DOHH2 (cell line): ENCODE measurements at regions not wholly inside any gene's neighbourhood (a gene's known extent, or its start where the extent isn't known, plus 50 kb on each side); places are given as distances from the start of the nearest gene placed in this dataset.
A peak's percentile ranks its signal among the peaks of the same experiment; 100 is the strongest.

Source experiments
- H3F3A ChIP-seq: fragments of 200-600 bp; sonication (generic), shearing (Covaris generic); 2 replicates; pipeline ENCODE4 v1.6.0; 2016; ENCODE audit warnings: antibody characterized with exemption, mild to moderate bottlenecking; ENCODE audit not compliant: control insufficient read depth, insufficient read depth
- H3K27ac ChIP-seq: fragments of 200-600 bp; sonication (generic); 2 replicates; pipeline ENCODE4 v1.5.1; 2014; ENCODE audit warnings: low read depth, mild to moderate bottlenecking, low read length, moderate library complexity
- H3K27me3 ChIP-seq: fragments of 200-600 bp; sonication (generic); 2 replicates; pipeline ENCODE4 v1.6.1; 2014; ENCODE audit warnings: mild to moderate bottlenecking, low read length, mixed read lengths; ENCODE audit not compliant: control insufficient read depth
- H3K36me3 ChIP-seq: fragments of 200-600 bp; sonication (generic); 2 replicates; pipeline ENCODE4 v1.6.1; 2014; ENCODE audit warnings: mild to moderate bottlenecking, low read length, moderate library complexity, mixed read lengths; ENCODE audit not compliant: control insufficient read depth
- H3K4me1 ChIP-seq: fragments of 200-600 bp; sonication (generic); 2 replicates; pipeline ENCODE4 v1.6.1; 2014; ENCODE audit warnings: mild to moderate bottlenecking, low read length, mixed read lengths; ENCODE audit not compliant: control insufficient read depth
- H3K4me2 ChIP-seq: fragments of 200-600 bp; sonication (generic); 2 replicates; pipeline ENCODE4 v1.6.0; 2014; ENCODE audit warnings: mild to moderate bottlenecking, low read length, moderate library complexity
- H3K4me3 ChIP-seq: fragments of 200-600 bp; sonication (generic); 2 replicates; pipeline ENCODE4 v1.5.1; 2014; ENCODE audit warnings: mild to moderate bottlenecking, low read length, mixed read lengths
- H3K79me2 ChIP-seq: fragments of 200-600 bp; sonication (generic); 2 replicates; pipeline ENCODE4 v1.6.1; 2014; ENCODE audit warnings: mild to moderate bottlenecking, low read length, mixed read lengths; ENCODE audit not compliant: control insufficient read depth
- H3K9me2 ChIP-seq: fragments of 200-600 bp; sonication (generic); replicated peaks from 2 replicates; pipeline ENCODE4 v1.6.1; 2014; ENCODE audit warnings: mild to moderate bottlenecking, low read length, mixed read lengths; ENCODE audit not compliant: control insufficient read depth
- H3K9me3 ChIP-seq: fragments of 200-600 bp; sonication (generic); 2 replicates; pipeline ENCODE4 v1.6.1; 2014; ENCODE audit warnings: antibody characterized with exemption, low read length, mixed read lengths; ENCODE audit not compliant: control insufficient read depth, insufficient read depth
- H4K20me1 ChIP-seq: fragments of 200-600 bp; sonication (generic); 2 replicates; pipeline ENCODE4 v1.6.0; 2014; ENCODE audit warnings: low read depth, mild to moderate bottlenecking, antibody characterized with exemption, low read length, moderate library complexity; ENCODE audit not compliant: control insufficient read depth, insufficient read depth
- EZH2phosphoT487 ChIP-seq: fragments of 200-600 bp; sonication (generic); IDR thresholded peaks from 2 replicates; pipeline ENCODE4 v1.6.1; 2017; ENCODE audit warnings: borderline replicate concordance, mild to moderate bottlenecking, antibody characterized with exemption, low read length, moderate library complexity, mixed read lengths
- TF ChIP-seq, protein P1 (sequence below): fragments of 200-600 bp; sonication (generic); IDR thresholded peaks from one replicate; pipeline ENCODE4 v1.5.1; 2014; ENCODE audit warnings: antibody characterized with exemption, mild to moderate bottlenecking, low read depth, low read length; ENCODE audit not compliant: poor library complexity, severe bottlenecking

GRCh38 chr2:194182888-194183287 is 1474.1 kb upstream of the SLC39A10 start:
- H3F3A ChIP-seq = no peaks in the 10 kb centered on the region
- H3K79me2 ChIP-seq = no peaks in the 10 kb centered on the region
- no peaks in the 10 kb centered on the region for H3K9me3 ChIP-seq
- TF ChIP-seq EZH2phosphoT487 = no peak
- TF ChIP-seq, protein P1, sequence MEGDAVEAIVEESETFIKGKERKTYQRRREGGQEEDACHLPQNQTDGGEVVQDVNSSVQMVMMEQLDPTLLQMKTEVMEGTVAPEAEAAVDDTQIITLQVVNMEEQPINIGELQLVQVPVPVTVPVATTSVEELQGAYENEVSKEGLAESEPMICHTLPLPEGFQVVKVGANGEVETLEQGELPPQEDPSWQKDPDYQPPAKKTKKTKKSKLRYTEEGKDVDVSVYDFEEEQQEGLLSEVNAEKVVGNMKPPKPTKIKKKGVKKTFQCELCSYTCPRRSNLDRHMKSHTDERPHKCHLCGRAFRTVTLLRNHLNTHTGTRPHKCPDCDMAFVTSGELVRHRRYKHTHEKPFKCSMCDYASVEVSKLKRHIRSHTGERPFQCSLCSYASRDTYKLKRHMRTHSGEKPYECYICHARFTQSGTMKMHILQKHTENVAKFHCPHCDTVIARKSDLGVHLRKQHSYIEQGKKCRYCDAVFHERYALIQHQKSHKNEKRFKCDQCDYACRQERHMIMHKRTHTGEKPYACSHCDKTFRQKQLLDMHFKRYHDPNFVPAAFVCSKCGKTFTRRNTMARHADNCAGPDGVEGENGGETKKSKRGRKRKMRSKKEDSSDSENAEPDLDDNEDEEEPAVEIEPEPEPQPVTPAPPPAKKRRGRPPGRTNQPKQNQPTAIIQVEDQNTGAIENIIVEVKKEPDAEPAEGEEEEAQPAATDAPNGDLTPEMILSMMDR = no peak
- H3K27ac ChIP-seq = no peak overlapping the region
- no peaks in the 10 kb centered on the region for H3K4me1 ChIP-seq
- H3K36me3 ChIP-seq = no peaks in the 10 kb centered on the region
- no peak overlapping the region for H3K4me3 ChIP-seq
- H3K9me2 ChIP-seq = no peaks in the 10 kb centered on the region
- no peaks in the 10 kb centered on the region for H3K27me3 ChIP-seq
- H3K4me2 ChIP-seq = no peak overlapping the region
- no peaks in the 10 kb centered on the region for H4K20me1 ChIP-seq

DNA sequence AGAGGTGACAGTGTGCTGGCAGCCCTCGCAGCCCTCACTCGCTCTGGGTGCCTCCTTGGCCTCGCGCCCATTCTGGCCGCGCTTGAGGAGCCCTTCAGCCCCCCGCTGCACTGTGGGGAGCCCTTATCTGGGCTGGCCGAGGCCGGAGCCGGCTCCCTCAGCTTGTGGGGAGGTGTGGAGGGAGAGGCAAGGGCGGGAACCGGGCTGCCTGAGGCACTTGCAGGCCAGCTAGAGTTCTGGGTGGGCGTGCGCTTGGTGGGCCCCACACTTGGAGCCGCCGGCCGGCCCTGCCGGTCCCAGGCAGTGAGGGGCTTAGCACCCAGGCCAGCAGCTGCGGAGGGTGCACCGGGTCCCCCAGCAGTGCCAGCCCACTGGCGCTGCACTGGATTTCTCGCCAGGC is 1480.9 kb upstream of the SLC39A10 start:
- no peaks in the 10 kb centered on the region for H3K36me3 ChIP-seq
- H3K4me2 ChIP-seq = no peak overlapping the region
- H3F3A ChIP-seq = no peaks in the 10 kb centered on the region
- H4K20me1 ChIP-seq = no peaks in the 10 kb centered on the region
- H3K9me3 ChIP-seq = peaks cover 7% of the 10 kb centered on the region; the same call in 1 of the 2 replicates
- no peaks in the 10 kb centered on the region for H3K79me2 ChIP-seq
- no peak for TF ChIP-seq EZH2phosphoT487
- TF ChIP-seq, protein P1 = no peak
- no peak overlapping the region for H3K27ac ChIP-seq
- H3K9me2 ChIP-seq = no peaks in the 10 kb centered on the region
- no peak overlapping the region for H3K4me3 ChIP-seq
- H3K4me1 ChIP-seq = no peaks in the 10 kb centered on the region
- H3K27me3 ChIP-seq = no peaks in the 10 kb centered on the region

DNA sequence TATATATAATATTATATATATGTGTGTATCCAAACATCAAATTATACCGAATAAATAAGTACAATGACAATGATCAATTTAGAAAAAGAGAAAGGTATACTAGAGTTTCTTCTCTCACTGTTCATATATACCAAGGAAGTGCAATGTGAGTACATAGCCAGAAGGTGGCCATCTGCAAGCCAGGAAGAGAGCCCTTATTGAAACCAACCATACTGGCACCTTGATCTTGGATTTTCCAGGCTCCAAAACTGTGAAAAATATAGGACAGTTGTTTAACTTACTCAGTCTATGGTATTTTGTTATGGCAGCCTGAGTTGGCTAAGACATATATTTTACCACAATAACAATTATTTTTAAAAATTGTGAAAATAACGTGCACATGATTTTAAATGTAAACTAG is 1490.2 kb upstream of the SLC39A10 start:
- H3K9me2 ChIP-seq = no peaks in the 10 kb centered on the region
- no peak overlapping the region for H3K4me3 ChIP-seq
- no peak overlapping the region for H3K4me2 ChIP-seq
- H3K79me2 ChIP-seq = no peaks in the 10 kb centered on the region
- no peaks in the 10 kb centered on the region for H3K27me3 ChIP-seq
- H3K36me3 ChIP-seq = no peaks in the 10 kb centered on the region
- H3K4me1 ChIP-seq = no peaks in the 10 kb centered on the region
- 0 out of 2 replicates have a peak, but pooled peaks cover 3% of the 10 kb centered on the region for H3K9me3 ChIP-seq
- no peaks in the 10 kb centered on the region for H4K20me1 ChIP-seq
- no peaks in the 10 kb centered on the region for H3F3A ChIP-seq
- H3K27ac ChIP-seq = no peak overlapping the region
- TF ChIP-seq, protein P1 = peak; percentile 37
- TF ChIP-seq EZH2phosphoT487 = no peak

GRCh38 chr2:194155431-194155830 is 1501.6 kb upstream of the SLC39A10 start:
- Histone ChIP-seq H3K9me2 (no peaks in the 10 kb centered on the region), H3K9me3 (no peaks in the 10 kb centered on the region), H3K79me2 (no peaks in the 10 kb centered on the region), H3K36me3 (no peaks in the 10 kb centered on the region), H3K4me3 (no peak overlapping the region), H4K20me1 (no peaks in the 10 kb centered on the region), H3F3A (no peaks in the 10 kb centered on the region), H3K27ac (no peak overlapping the region), H3K4me1 (no peaks in the 10 kb centered on the region), H3K4me2 (no peak overlapping the region), H3K27me3 (no peaks in the 10 kb centered on the region)
- TF ChIP-seq, protein P1 = no peak
- no peak for TF ChIP-seq EZH2phosphoT487
